Dermis blood vessel endothelial cell (primary cell): ENCODE measurements at regions not wholly inside any gene's neighbourhood (a gene's known extent, or its start where the extent isn't known, plus 50 kb on each side); places are given as distances from the start of the nearest gene placed in this dataset.

Experiments used
- DNase-seq: peaks from one replicate; pipeline ENCODE4 v3.0.0; 2010

GRCh38 chr7:21149809-21150208 is 278.1 kb upstream of the SP4 start:
- DNase-seq, result no peak

GRCh38 chr7:21154614-21155013 is 273.3 kb upstream of the SP4 start:
- no peak for DNase-seq

- DNase-seq, result no peak
These were observed 268.4 kb upstream of the SP4 start for GRCh38 chr7:21159506-21159905.

GRCh38 chr7:21160401-21160800 is 267.5 kb upstream of the SP4 start:
- no peak for DNase-seq

GRCh38 chr7:21167942-21168341 is 259.9 kb upstream of the SP4 start:
- DNase-seq, result no peak

- DNase-seq, result no peak
These were observed 258.0 kb upstream of the SP4 start for GRCh38 chr7:21169667-21170580.

GRCh38 chr7:21172800-21173199 is 255.1 kb upstream of the SP4 start:
- DNase-seq, result no peak

GRCh38 chr7:21173436-21173835 is 254.4 kb upstream of the SP4 start:
- no peak for DNase-seq

GRCh38 chr7:21175714-21176113 is 252.2 kb upstream of the SP4 start:
- no peak for DNase-seq

GRCh38 chr7:21184942-21185652 is 242.8 kb upstream of the SP4 start:
- DNase-seq, result no peak

- DNase-seq, result no peak
These were observed 242.1 kb upstream of the SP4 start for GRCh38 chr7:21185653-21186265.

GRCh38 chr7:21191321-21192073 is 236.4 kb upstream of the SP4 start:
- no peak for DNase-seq

- no peak for DNase-seq
These were observed 235.2 kb upstream of the SP4 start for GRCh38 chr7:21192657-21193056.

- no peak for DNase-seq
These were observed 234.0 kb upstream of the SP4 start for GRCh38 chr7:21193895-21194294.

GRCh38 chr7:21194936-21195335 is 232.9 kb upstream of the SP4 start:
- no peak for DNase-seq

GRCh38 chr7:21198921-21199320 is 229.0 kb upstream of the SP4 start:
- no peak for DNase-seq

- DNase-seq, result no peak
These were observed 227.4 kb upstream of the SP4 start for GRCh38 chr7:21200503-21200902.

GRCh38 chr7:21214657-21215056 is 213.2 kb upstream of the SP4 start:
- DNase-seq, result no peak

GRCh38 chr7:21215307-21215706 is 212.6 kb upstream of the SP4 start:
- DNase-seq, result no peak

- no peak for DNase-seq
These were observed 210.5 kb upstream of the SP4 start for GRCh38 chr7:21217365-21217764.

GRCh38 chr7:21218155-21218554 is 209.7 kb upstream of the SP4 start:
- no peak for DNase-seq

- no peak for DNase-seq
These were observed 206.8 kb upstream of the SP4 start for GRCh38 chr7:21221130-21221529.
